KBM-7 (cell line): ENCODE measurements at regions not wholly inside any gene's neighbourhood (a gene's known extent, or its start where the extent isn't known, plus 50 kb on each side); places are given as distances from the start of the nearest gene placed in this dataset.
"Not testable (repeated sequence)": the region's sequence is repeated elsewhere in the genome, so short reads cannot be mapped to it uniquely, and the experiment has no call there.

Experiments
- DNase-seq: peaks from one replicate; pipeline ENCODE4 v3.0.0-alpha.2; 2015
- in situ Hi-C: fragments of 300-500 bp; cut with MboI; formaldehyde crosslinking; loops from 2 replicates; pipeline ENCODE4 v1.14.3; 2020; ENCODE audit warnings: low sequenced_read_pairs, low pct_unique_long_range_greater_than_20kb, mixed read lengths

DNA sequence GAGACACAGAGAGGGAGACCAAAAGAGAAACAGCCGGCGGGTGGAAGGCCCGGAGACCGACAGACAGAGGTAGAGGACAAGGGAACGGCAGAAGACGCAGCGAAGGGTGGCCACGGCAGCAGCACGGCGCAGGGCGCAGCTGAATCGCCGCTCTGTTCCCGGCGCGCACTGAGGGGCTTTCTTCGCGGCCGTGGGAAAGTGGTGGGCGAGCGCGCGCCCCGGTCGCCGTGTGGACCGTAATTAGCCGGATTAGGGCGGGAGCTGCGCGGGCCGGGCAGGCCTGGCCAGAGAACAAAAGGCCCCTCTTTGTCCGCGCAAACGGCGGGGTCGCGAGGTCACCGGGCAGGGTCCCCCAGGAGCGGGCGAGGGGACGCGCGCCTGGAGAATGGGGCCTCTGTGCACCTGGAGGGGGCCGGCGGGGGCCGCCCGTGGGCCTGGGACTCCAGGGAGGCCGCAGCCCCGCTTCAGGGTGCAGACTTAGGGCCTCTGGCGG lies 158.3 kb downstream of the ZFP36L2 start:
- in situ Hi-C loops = no loop called here
- DNase-seq = no peak

DNA sequence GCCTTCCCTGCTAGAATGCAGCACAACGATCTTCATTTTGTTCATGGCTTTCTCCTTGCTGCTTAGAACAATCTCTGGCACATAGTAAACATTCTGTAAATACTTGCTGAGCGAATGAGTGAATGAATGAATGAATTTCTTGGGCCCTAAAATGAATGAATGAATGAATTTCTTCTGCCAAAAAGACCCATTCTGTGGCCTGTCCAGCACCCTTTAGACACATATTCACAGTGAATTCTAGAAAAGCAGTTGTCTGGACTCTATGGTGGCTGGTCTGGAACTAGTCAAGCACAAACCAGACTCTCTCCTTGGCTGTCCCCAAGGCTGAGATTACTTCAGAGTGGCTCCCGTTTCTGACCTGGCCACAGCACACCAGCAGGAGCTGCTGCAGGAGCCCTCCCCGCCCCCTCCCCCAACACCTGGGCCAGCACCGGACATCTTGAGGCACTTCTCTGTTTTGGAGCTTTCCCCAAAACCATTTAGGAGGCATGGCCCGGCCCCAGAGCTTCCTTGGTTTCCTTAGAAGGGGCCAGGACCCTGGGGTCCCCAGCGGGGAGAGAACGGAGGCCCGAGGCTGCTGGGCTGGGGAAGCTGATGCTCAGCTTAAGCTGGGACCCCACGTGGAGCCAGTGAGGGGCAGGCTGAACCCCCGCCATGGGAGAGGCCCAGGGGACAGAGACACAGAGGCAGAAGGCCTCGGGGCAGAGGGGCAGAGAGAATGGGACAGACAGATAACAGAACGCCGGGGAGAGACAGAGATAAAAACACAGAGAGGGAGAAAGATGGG lies 159.0 kb downstream of the ZFP36L2 start:
- no peak for DNase-seq
- in situ Hi-C loops = no loop called here

DNA sequence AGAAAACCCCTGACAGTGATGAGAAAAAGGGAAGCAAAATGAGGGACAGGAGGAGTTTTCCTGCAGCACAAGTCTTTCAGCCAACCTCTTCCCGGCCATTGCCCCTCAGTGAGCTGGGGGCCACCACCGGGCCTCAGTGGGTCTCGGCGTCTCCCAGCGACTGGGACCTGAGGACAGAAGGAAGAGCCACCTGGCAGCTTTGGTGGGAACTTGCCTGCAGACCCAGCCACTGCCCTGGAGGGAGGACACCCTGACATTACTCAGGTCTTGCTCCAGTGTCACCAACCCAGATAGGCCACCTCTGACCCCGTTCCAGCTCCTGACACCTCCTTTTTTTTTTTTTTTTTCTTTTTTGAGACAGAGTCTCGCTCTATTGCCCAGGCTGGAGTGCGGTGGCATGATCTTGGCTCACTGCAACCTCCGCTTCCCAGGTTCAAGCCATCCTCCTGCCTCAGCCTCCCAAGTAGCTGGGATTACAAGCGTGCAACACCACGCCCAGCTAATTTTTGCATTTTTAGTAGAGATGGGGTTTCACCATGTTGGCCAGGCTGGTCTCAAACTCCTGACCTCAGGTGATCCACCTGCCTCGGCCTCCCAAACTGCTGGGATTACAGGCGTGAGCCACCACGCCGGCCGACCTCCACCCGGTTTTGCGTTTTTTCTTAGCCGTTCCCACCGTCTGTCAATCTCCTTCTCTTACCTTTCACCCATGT lies 159.7 kb downstream of the ZFP36L2 start:
- DNase-seq, in situ Hi-C loops: not testable (repeated sequence)

DNA sequence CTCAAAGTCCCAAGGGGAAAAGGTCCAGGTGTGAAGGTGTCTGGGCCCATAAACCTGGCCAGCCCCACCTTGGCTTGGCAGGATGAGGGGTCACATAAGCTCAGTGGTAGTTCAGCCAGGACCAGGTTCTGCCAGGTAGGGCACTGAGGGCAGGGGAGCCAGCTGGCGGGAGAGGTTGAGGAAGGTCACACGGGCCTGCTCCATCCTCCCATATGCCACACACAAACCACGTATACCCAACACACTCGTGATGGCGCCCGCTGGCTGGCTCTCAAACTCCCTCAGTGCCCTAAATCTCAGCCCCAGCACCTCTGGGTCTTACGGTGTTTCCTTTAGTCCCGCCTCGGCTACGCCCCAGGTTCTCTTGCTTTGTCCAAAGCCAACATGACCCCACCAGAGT lies 160.5 kb downstream of the ZFP36L2 start:
- no peak for DNase-seq
- in situ Hi-C loops = no loop called here

DNA sequence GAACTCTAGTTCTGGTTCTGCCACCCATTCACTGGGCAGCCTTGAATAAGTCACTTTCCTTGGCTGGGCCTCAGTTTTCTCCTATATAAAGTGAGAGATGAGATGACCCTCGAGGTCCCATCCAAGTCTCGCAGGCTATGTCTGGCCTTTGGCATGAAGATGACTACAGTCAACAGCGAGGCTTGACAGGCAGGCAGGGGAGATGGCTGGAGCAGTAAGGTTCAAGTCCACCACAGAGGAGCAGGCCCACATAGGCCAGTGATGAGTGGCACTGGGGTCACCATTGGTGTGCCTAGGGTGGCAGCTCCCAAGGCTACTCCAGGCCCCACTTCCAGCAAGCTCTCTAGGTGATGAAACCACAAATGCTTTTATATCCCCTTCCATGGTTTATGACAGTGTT lies 161.4 kb downstream of the ZFP36L2 start:
- DNase-seq = no peak
- in situ Hi-C loops = no loop called here

DNA sequence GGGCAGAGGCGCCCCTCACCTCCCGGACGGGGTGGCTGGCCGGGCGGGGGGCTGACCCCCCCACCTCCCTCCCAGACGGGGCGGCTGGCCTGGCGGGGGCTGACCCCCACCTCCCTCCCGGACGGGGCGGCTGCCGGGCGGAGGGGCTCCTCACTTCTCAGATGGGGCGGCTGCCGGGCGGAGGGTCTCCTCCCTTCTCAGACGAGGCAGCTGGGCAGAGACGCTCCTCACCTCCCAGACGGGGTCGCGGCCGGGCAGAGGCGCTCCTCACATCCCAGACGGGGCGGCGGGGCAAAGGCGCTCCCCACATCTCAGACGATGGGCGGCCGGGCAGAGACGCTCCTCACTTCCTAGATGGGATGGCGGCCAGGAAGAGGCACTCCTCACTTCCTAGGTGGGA lies 163.3 kb downstream of the ZFP36L2 start:
- in situ Hi-C loops = not testable (repeated sequence)

DNA sequence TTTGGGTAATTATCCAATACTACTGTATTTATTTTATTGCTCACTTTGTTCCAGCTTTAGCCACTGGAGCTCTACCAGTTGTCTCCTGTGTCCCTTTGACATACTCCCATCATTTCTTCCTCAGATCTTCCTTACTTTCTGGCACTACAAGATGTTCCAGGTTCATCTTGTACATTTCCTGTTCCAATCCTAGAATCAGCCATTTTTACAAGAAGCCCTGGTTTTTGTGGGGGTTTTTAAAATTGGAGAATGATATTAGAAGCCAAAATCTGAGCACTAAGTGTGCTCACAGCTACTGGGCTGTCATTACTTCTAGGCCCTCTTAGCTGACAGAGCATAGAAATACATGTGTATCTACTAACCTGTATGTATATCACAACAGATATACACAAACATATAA lies 164.3 kb downstream of the ZFP36L2 start:
- no peak for DNase-seq
- in situ Hi-C loops = no loop called here

More for the DNA sequence above, 163.3 kb downstream of the ZFP36L2 start:
- not testable (repeated sequence) for DNase-seq

DNA sequence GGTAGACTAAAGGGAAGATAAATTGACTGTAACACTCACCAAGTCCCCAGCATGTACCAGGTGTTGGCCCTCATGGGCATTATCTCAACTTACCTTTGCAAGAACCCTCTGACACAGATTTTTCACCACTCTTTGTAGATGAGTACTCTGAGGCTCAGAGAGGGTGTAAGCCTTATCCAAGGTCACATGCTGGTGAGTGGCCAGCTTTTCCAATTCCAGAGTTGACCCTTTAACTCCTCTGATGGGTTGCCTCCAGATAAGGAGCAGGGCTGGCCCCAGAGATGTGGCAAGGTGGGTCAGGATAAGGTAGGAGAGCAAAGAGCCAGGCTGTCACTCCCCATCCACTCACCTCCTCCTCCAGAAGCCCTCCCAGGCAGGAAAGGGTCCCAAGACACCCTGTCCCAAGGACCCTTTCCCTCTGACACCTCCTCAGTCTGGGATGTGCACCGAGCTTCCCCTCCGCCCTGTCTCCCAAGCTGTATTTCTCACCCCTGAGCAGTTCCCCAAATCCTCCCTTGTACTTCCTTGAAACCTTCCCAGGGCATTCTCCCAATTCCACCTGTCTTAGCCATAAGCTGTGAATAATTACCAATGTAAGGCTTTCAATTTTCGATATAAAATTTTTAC lies 165.9 kb downstream of the ZFP36L2 start:
- in situ Hi-C loops = no loop called here
- DNase-seq = no peak

DNA sequence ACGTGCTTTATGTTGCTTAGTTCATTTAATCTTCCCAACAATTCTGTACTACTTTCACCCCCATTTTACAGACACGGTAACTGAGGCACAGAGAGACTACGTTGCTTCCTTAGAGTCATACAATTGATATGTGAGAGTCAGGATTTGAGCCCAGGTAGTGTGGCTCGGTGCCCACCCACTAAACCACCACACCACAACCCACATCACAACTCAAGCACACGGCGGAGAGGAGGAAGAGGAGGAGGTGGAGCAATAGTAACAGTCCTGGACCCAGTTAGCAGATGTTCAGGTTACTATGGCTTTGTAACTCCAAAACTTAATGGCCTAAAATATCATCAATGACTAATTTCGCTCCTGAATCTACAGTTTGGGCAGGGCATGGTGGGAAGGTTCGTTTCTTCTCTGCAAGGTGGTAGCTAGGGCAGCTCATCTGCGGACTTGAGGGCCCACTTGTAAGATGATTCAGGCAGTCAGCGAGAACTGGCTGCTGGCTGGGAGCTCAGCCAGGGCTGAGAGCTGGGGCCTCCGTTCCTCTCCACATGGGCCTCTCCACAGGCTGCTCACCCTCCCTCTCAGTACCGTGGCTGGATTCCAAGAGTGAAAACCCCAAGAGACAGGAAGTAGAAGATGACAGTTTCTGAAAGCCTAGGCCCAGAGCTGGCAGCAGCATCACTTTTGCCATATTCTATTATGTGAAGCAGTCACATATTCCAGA lies 167.1 kb downstream of the ZFP36L2 start:
- peak; percentile 86 for DNase-seq
- in situ Hi-C loops = no loop called here

DNA sequence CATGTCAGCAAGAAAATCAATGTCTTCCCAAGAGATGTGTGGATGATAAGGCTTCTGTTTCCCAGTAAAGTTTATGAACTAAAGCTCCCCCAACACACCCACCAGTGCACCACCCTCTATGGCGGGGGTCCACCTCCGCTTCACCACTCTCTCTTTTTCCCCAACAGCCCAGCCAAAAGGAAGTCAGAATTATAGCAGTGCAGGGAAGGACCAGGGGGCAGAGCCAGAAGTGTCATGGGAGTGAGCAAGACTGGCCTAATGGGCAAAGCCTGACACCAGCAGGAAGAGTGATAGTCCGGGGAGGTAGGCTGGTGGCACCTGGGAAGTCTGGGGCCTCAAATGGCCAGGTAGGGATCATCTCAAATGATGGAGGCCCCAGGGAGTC lies 167.7 kb downstream of the ZFP36L2 start:
- in situ Hi-C loops = no loop called here
- no peak for DNase-seq

DNA sequence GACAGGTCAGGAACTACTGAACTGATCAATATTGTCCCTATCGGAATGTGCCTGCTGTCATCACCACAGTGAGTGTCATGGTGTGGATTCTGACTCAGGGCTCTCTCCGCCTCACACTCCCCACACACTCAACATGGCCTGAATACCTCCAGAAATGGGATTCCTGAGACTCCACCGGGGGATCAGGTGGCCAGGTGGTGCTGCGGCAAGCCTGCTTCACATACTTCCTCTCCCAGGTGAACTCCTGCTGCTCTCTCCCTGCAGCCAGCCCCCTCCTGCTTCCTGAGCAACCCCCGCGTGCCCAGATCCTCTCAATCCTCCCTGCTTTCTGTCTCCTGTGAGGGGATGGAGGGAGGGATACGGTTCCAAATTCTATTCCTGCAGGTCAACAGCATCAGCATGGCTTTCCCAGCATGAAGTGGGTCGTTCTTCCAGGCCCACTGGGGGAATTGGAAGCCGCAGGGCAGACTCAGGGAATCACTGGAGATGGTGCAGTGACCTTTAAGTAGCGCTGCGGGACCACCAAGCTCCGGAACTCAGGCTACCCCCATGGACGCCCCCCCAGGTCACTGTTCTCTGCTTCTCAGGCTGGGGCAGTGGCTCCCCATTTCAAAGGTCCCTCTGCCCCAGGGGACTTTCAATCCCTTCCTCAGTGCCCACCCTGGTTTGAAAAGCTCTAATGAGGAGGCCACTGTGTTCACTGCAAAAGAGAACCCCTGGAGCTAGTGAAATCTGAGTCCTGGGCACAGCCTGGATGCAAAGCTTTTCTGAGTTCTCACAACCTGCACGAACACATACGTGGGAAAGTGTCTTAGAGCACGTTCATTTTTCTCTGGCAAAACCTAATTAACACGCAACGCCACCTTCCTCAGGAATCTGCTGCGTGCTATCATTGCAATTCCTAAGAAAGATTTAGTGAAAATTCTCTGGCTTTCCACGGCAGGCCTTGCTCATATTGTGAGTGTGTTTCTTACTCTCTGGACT lies 168.4 kb downstream of the ZFP36L2 start:
- DNase-seq = no peak
- in situ Hi-C loops = no loop called here

DNA sequence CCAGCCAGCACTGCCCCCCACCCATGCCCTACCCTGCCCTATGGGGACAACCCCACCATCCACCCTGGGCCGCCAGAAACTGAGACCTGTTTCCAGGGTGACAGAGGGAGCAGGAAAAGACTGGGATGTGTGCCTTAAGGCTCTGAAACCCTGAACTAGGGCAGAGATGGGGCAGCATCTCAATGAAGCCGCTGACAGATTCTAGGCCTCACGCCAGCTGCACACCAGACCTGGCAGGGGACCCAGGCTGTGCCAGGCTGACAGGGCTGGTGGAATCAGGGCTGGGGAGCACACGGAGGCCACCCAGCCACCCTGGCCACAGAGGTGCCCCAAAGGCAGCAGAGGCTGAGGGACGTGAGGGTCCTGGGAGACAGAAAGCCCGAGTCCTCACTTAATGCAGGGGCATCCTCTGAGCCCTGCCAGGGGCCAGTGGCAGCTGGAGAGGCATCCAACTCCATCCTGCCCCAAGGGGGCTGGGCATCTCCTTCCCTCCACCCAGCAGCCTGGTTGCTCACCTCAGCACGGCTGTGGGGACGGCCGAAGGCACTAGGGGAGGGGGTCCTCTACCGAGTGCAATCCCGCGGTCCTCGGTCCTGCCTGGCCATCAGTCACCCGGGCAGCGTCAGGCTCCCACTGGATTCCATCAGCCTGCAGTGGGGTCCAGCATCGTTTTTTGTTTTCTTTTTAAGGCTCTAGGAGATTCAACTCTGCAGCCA lies 169.2 kb downstream of the ZFP36L2 start:
- in situ Hi-C loops = no loop called here
- DNase-seq = no peak

DNA sequence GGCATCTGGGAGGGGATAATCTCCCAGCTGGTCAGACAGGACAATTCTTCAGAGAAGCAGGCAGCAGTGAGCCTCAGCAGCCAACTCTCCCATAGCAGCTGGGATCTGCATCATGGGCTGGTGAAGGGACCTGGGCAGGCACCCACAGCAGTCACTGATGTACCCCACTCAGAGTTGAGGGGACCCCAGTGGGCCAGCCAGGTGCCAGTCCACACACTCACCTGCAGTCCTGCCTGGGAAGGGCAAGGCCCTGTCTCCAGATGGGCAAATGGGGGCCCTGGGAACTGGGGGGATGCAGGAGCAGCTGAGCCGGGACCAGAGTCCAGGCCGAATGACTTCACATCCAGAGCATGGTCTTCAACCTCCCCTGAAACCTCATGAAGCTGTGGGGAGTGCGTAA lies 170.4 kb downstream of the ZFP36L2 start:
- no peak for DNase-seq
- in situ Hi-C loops = no loop called here

DNA sequence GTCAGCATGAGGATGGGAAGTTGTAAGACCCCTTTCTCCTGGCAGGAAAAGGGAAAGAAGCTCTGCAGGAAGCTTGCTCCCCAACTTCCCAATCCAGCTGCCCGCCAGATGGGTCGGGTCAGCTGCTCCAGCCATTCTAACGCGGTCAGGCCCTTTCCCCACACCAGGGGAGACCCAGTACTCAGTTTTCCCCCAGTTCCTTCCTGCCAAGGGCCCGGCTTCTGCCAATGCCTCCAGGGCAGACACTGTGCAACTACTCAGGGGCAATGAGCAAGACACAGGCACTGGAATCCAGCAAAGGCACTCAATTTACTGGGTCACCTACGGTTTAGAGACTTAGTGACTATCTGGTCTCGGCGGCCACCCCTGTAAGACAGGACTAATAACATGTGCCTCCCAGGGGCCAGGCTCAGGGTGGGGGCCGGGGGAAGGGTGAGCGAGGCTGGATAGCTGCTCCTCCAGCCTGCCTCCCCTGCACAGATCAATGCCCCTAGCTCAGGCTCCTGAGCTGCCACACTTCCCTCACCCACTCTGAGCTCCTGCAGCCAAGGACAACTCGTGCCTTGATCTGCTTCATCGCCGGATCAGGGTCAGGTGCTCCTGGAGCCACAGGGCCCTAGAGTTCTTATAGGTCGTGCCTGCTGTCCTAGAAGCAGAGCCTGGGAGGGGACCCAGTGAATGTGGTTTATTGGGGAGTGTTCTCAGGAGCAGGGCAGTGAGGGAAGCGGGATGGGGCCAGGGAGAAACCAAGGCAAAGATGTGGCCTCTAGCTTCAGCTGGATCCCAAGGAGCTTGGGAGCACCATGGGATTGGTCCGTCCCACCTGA lies 171.1 kb downstream of the ZFP36L2 start:
- no peak for DNase-seq
- in situ Hi-C loops = no loop called here

DNA sequence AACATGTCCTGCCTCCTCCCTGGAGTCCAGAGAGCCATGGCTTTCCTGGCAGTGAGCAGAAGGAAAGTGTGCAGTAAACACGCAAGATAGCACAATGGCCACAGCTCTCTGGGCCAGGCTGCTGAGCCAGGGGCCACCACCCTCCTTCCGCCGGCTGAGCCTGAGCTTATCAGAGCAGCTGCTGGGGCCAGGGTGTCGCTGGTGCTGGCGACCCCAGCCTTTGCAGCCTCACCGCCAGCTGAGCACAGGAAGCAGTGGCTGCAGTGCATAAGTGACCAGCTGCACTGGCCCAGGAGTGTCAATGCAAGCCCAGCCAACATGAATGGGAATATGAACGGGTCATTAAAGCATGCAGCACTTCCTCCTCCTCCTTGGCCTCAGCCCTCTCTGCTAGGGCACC lies 172.0 kb downstream of the ZFP36L2 start:
- no peak for DNase-seq
- in situ Hi-C loops = no loop called here

DNA sequence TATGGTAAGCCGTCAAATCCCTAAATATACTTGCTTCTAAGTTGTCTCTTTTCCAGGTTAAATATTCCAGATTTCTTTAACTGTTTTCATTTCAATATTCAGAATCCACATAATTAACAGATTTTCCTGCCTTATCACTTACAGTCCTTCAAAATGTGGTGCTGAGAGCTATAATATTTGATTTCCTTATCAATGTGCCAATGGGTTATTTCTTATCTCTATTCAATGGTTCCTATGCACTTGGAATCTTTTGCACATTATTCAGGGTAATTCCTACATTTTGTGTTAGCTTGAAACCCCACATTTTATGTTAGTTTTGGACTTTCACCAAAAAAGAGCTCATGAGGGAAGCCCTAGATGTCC lies 173.5 kb downstream of the ZFP36L2 start:
- DNase-seq = no peak
- in situ Hi-C loops = no loop called here
